AG04450 (cell line): ENCODE measurements at regions not wholly inside any gene's neighbourhood (a gene's known extent, or its start where the extent isn't known, plus 50 kb on each side); places are given as distances from the start of the nearest gene placed in this dataset.

ENCODE experiments used
- CTCF ChIA-PET: fragments of 300-600, 350-600 bp; formaldehyde crosslinking; extraction: SDS; loops from one replicate; lab custom pipeline; 2022; ENCODE audit warnings: antibody characterized with exemption, inconsistent platforms; lab: Charles Lee
- POLR2A ChIA-PET: fragments of 350-600 bp; formaldehyde crosslinking; extraction: SDS; loops from one replicate; lab custom pipeline; 2021; ENCODE audit warnings: antibody characterized with exemption, inconsistent platforms; lab: Yijun Ruan, JAX
- DNase-seq: peaks from one replicate; pipeline ENCODE4 v3.0.0-alpha.2; 2011; ENCODE audit warnings: low read depth, low spot score
- H3K27ac ChIP-seq: one replicate; pipeline ENCODE4 v1.5.1; 2012; ENCODE audit warnings: low read depth, low read length, control low read depth
- H3K27me3 ChIP-seq: one replicate; pipeline ENCODE4 v1.6.0; 2012; ENCODE audit warnings: low read length; ENCODE audit not compliant: control insufficient read depth, insufficient read depth
- H3K4me3 ChIP-seq: 2 replicates; pipeline ENCODE4 v1.5.1; 2011; ENCODE audit warnings: mild to moderate bottlenecking, low read depth, low read length, control low read depth
- H3K9me3 ChIP-seq: 2 replicates; pipeline ENCODE4 v1.5.1; 2012; ENCODE audit warnings: low read length; ENCODE audit not compliant: control insufficient read depth, insufficient read depth
- CTCF ChIP-seq: IDR thresholded peaks from 2 replicates; pipeline ENCODE4 v1.5.1; 2011; ENCODE audit warnings: low read depth, low read length, control low read depth, inconsistent platforms

GRCh38 chr4:35684755-35685154 is 559.6 kb downstream of the ARAP2 start:
- DNase-seq = no peak
- ChIA-PET POLR2A (no interaction called here), CTCF (no interaction called here)
- Histone ChIP-seq H3K27ac (no peak overlapping the region), H3K9me3 (peaks cover 7% of the 10 kb centered on the region), H3K4me3 (no peak overlapping the region), H3K27me3 (no peaks in the 10 kb centered on the region)
- no peak for TF ChIP-seq CTCF

GRCh38 chr4:35689870-35690269 is 554.4 kb downstream of the ARAP2 start:
- CTCF ChIA-PET = no interaction called here
- POLR2A ChIA-PET = no interaction called here

GRCh38 chr4:35690271-35690670 is 554.0 kb downstream of the ARAP2 start:
- Histone ChIP-seq H3K9me3 (peaks cover 9% of the 10 kb centered on the region), H3K27ac (no peak overlapping the region), H3K4me3 (no peak overlapping the region), H3K27me3 (no peaks in the 10 kb centered on the region)
- TF ChIP-seq CTCF = no peak
- CTCF ChIA-PET = no interaction called here
- POLR2A ChIA-PET = no interaction called here
- no peak for DNase-seq

More at GRCh38 chr4:35689870-35690269, 554.4 kb downstream of the ARAP2 start:
- no peaks in the 10 kb centered on the region for H3K27me3 ChIP-seq
- no peak for DNase-seq
- peaks cover 9% of the 10 kb centered on the region for H3K9me3 ChIP-seq
- no peak overlapping the region for H3K27ac ChIP-seq
- H3K4me3 ChIP-seq = no peak overlapping the region
- no peak for TF ChIP-seq CTCF

- no peak overlapping the region for H3K4me3 ChIP-seq
- no peak overlapping the region for H3K27ac ChIP-seq
- POLR2A ChIA-PET = no interaction called here
- peaks cover 10% of the 10 kb centered on the region for H3K9me3 ChIP-seq
- no peak for TF ChIP-seq CTCF
- DNase-seq = no peak
- CTCF ChIA-PET = no interaction called here
- no peaks in the 10 kb centered on the region for H3K27me3 ChIP-seq
Observed at GRCh38 chr4:35695003-35695402, 549.3 kb downstream of the ARAP2 start.

- peaks cover 10% of the 10 kb centered on the region for H3K9me3 ChIP-seq
- no peak for TF ChIP-seq CTCF
- H3K27me3 ChIP-seq = no peaks in the 10 kb centered on the region
- ChIA-PET CTCF (no interaction called here), POLR2A (no interaction called here)
- no peak for DNase-seq
- H3K27ac ChIP-seq = no peak overlapping the region
- no peak overlapping the region for H3K4me3 ChIP-seq
Observed at GRCh38 chr4:35695421-35695820, 548.9 kb downstream of the ARAP2 start.
